C4-2B (cell line): ENCODE measurements at regions not wholly inside any gene's neighbourhood (a gene's known extent, or its start where the extent isn't known, plus 50 kb on each side); places are given as distances from the start of the nearest gene placed in this dataset.

Source experiments
- ZFX ChIP-seq: fragments of 450-650 bp; IDR thresholded peaks from 2 replicates; pipeline ENCODE4 v1.6.1; 2017
- TF ChIP-seq, protein P1 (sequence below): fragments of 450-650 bp; conservative IDR thresholded peaks from 2 replicates; pipeline ENCODE4 v1.5.1; 2017; ENCODE audit warnings: mild to moderate bottlenecking

GRCh38 chr7:118055647-118056046 lies 128.3 kb upstream of the LSM8 start:
- TF ChIP-seq, protein P1, sequence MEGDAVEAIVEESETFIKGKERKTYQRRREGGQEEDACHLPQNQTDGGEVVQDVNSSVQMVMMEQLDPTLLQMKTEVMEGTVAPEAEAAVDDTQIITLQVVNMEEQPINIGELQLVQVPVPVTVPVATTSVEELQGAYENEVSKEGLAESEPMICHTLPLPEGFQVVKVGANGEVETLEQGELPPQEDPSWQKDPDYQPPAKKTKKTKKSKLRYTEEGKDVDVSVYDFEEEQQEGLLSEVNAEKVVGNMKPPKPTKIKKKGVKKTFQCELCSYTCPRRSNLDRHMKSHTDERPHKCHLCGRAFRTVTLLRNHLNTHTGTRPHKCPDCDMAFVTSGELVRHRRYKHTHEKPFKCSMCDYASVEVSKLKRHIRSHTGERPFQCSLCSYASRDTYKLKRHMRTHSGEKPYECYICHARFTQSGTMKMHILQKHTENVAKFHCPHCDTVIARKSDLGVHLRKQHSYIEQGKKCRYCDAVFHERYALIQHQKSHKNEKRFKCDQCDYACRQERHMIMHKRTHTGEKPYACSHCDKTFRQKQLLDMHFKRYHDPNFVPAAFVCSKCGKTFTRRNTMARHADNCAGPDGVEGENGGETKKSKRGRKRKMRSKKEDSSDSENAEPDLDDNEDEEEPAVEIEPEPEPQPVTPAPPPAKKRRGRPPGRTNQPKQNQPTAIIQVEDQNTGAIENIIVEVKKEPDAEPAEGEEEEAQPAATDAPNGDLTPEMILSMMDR = no peak
- no peak for TF ChIP-seq ZFX
